Kidney (tissue), 13 donors: ENCODE measurements at regions not wholly inside any gene's neighbourhood (a gene's known extent, or its start where the extent isn't known, plus 50 kb on each side); places are given as distances from the start of the nearest gene placed in this dataset.
"Not testable (repeated sequence)": the region's sequence is repeated elsewhere in the genome, so short reads cannot be mapped to it uniquely, and the experiment has no call there.

Experiments used
- DNase-seq, 5 donors: peaks; one replicate each; pipeline ENCODE4 v3.0.0-alpha.2; 2013 to 2020
- FAIRE-seq: peaks from 2 replicates; lab custom pipeline; 2012; peaks lifted over from hg19 to GRCh38; lab: Jason Lieb, UNC
- H3K27ac ChIP-seq, 2 donors: one replicate each; pipeline ENCODE4 v1.7.0; 2013; ENCODE audit warnings: low read depth in 2 of 2, low read length in 2 of 2, inconsistent platforms in 1 of 2
- H3K27me3 ChIP-seq: one replicate; pipeline ENCODE4 v1.7.1; 2013; ENCODE audit warnings: low read length, inconsistent platforms; ENCODE audit not compliant: control insufficient read depth, insufficient read depth
- H3K36me3 ChIP-seq, 3 donors: one replicate each; pipeline versions ENCODE4 v1.7.0 to v1.7.1; 2013; ENCODE audit warnings: low read length in 3 of 3, control low read depth in 1 of 3, inconsistent platforms in 1 of 3; ENCODE audit not compliant: insufficient read depth in 3 of 3, control insufficient read depth in 2 of 3
- H3K4me1 ChIP-seq, 3 donors: one replicate each; pipeline versions ENCODE4 v1.7.0 to v1.7.1; 2013; ENCODE audit warnings: low read length in 3 of 3, inconsistent platforms in 1 of 3, low read depth in 1 of 3; ENCODE audit not compliant: control insufficient read depth in 2 of 3, insufficient read depth in 2 of 3
- H3K4me3 ChIP-seq, 3 donors: one replicate each; pipeline versions ENCODE4 v1.7.0 to v1.8.1; 2013; ENCODE audit warnings: low read length in 3 of 3, control low read depth in 1 of 3, inconsistent platforms in 1 of 3
- H3K9ac ChIP-seq, 3 donors: one replicate each; pipeline versions ENCODE4 v1.7.0 to v1.7.1; 2013; ENCODE audit warnings: low read length in 3 of 3, control low read depth in 1 of 3, inconsistent platforms in 1 of 3
- H3K9me3 ChIP-seq, 3 donors: one replicate each; pipeline versions ENCODE4 v1.7.0 to v1.7.1; 2013; ENCODE audit warnings: low read length in 3 of 3, control low read depth in 1 of 3, inconsistent platforms in 1 of 3; ENCODE audit not compliant: control insufficient read depth in 2 of 3, insufficient read depth in 1 of 3
- CTCF ChIP-seq: IDR thresholded peaks from 3 replicates; pipeline ENCODE4 v1.5.1; 2012; ENCODE audit warnings: mild to moderate bottlenecking, moderate library complexity, borderline replicate concordance; ENCODE audit not compliant: insufficient read depth; ENCODE audit errors: extremely low read depth
- intact Hi-C: fragments of 100-400 bp; cut with DNase I; formaldehyde crosslinking; loops from one replicate; pipeline ENCODE4 v1.11.1; 2022
- donor health status: control.
- donor health status: control.
- donor health status: control.
- donor health status: control.
- donor health status: control.
- donor health status: DM: yes; HTN: yes; CAD: no.
- donor health status: Normal renal cell carcinoma (clear cell type).

DNA sequence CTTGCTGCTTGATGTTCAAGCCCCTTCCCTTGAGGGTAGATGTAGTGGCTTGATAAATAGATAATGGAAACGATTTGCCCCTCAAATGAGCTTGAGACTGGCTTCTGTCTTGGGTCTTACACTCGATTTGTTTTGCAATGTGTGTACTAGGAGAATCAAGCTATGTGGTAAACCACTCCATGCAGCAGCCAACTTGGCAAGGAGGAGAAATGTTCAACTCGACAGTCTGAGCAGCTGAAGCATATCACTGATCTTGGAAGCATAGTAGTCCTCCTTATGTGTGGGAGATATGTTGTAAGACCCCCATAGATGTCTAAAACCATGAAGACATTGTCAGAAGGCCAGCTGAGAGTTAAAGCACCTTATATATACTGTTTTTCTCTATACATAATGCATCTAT lies 125.3 kb downstream of the CCNG2 start:
- TF ChIP-seq CTCF, result no peak

GRCh38 chr4:77284036-77284435 lies 127.0 kb downstream of the CCNG2 start:
- Histone ChIP-seq H3K4me3 (no peak overlapping the region), H3K27ac (no peak overlapping the region), H3K36me3 (no peaks in the 10 kb centered on the region), H3K27me3 (no peaks in the 10 kb centered on the region), H3K4me1 (no peaks in the 10 kb centered on the region), H3K9me3 (no peaks in the 10 kb centered on the region), H3K9ac (no peak overlapping the region)
- intact Hi-C loops, result no loop called here
- no peak for DNase-seq
- TF ChIP-seq CTCF, result no peak
- no peak for FAIRE-seq

More for the DNA sequence above, 125.3 kb downstream of the CCNG2 start:
- Histone ChIP-seq H3K4me3 (no peak overlapping the region), H3K9me3 (no peaks in the 10 kb centered on the region), H3K27ac (no peak overlapping the region), H3K36me3 (no peaks in the 10 kb centered on the region), H3K27me3 (no peaks in the 10 kb centered on the region), H3K4me1 (no peaks in the 10 kb centered on the region), H3K9ac (no peak overlapping the region)
- no peak for FAIRE-seq
- no peak for DNase-seq
- intact Hi-C loops, result no loop called here

DNA sequence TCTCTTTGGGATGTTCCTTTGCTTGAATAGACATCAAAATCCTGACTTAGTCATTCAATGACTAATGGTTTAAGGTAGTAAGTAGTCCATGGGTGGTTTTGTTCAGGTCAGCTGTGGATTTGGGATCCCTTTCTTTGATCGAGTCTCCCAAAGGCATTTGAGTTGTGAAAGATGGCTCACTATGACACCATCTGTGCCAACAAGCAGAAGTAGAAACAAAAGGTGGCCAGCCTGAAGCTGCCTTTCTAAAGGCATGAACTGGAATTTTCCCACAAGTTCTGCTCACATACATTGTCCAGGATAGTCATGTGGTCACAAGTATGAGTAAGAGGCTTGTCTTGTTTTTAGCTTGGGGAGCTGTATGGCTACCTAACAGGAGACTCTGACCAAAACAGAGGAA lies 129.9 kb downstream of the CCNG2 start:
- no peak overlapping the region for H3K27ac ChIP-seq
- H3K4me3 ChIP-seq, result no peak overlapping the region
- no peaks in the 10 kb centered on the region for H3K9me3 ChIP-seq
- H3K9ac ChIP-seq, result no peak overlapping the region
- DNase-seq, result no peak
- H3K36me3 ChIP-seq, result no peaks in the 10 kb centered on the region
- no peak for TF ChIP-seq CTCF
- H3K4me1 ChIP-seq, result no peaks in the 10 kb centered on the region
- H3K27me3 ChIP-seq, result no peaks in the 10 kb centered on the region
- intact Hi-C loops, result no loop called here
- no peak for FAIRE-seq

DNA sequence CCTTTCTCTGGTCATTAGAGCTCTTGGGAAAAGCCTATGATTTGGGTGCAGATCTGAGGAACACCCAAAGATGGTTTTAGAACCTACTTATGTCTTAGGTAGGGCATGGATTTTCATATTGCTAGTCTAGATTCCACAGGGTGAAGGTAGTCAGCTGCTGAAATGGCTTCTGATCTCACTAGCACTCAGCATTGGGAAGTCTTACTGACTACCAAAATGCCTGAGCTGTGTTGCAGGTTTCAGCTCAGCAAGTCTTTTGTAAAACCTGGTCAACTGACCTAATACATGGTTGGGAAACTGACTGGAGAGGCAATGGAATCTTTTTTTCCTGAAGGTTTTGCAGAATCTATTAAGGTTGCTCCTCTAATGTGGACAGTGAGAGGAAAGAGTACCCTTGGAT lies 136.4 kb downstream of the CCNG2 start:
- DNase-seq (no peak), FAIRE-seq (no peak)
- intact Hi-C loops, result no loop called here
- Histone ChIP-seq H3K9ac (no peak overlapping the region), H3K9me3 (no peaks in the 10 kb centered on the region), H3K4me3 (no peak overlapping the region), H3K27me3 (no peaks in the 10 kb centered on the region), H3K4me1 (no peaks in the 10 kb centered on the region), H3K27ac (no peak overlapping the region), H3K36me3 (no peaks in the 10 kb centered on the region)
- TF ChIP-seq CTCF, result no peak

DNA sequence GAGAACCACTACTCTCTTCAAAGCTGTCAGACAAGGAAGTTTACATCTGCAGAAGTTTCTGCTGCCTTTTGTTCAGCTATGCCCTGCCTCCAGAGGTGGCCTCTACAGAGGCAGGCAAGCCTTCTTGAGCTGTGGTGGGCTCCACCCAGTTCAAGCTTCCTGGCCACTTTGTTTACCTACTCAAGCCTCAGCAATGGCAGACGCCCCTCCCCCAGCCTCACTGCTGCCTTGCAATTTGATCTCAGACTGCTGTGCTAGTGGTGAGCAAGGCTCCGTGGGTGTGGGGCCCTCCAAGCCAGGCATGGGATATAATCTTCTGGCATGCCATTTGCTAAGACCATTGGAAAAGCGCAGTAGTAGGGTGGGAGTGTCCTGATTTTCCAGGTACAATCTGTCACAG lies 144.0 kb downstream of the CCNG2 start:
- H3K27me3 ChIP-seq, H3K4me1 ChIP-seq, H3K4me3 ChIP-seq, intact Hi-C loops, H3K36me3 ChIP-seq, H3K9me3 ChIP-seq, H3K27ac ChIP-seq, H3K9ac ChIP-seq, FAIRE-seq: not testable (repeated sequence)
- DNase-seq, result peak in 2 of 5 donors; percentile 7 to 14
